GM12892 (cell line): ENCODE measurements at regions not wholly inside any gene's neighbourhood (a gene's known extent, or its start where the extent isn't known, plus 50 kb on each side); places are given as distances from the start of the nearest gene placed in this dataset.

Experiments used
- DNase-seq: peaks from one replicate; pipeline ENCODE4 v3.0.0; 2011; ENCODE audit not compliant: insufficient read length
- FAIRE-seq: peaks from 2 replicates; lab custom pipeline; 2011; peaks lifted over from hg19 to GRCh38; lab: Jason Lieb, UNC
- POLR2A ChIP-seq: IDR thresholded peaks from 2 replicates; pipeline ENCODE4 v1.6.1; 2011; ENCODE audit warnings: low read depth, low read length, control low read depth
- POLR2AphosphoS5 ChIP-seq: IDR thresholded peaks from 2 replicates; pipeline ENCODE4 v1.6.1; 2011; ENCODE audit warnings: low read depth, low read length, control low read depth
- TAF1 ChIP-seq: IDR thresholded peaks from 2 replicates; pipeline ENCODE4 v1.6.1; 2011; ENCODE audit warnings: low read depth, mild to moderate bottlenecking, control low read depth, low read length, borderline replicate concordance

- FAIRE-seq: no peak
- no peak for DNase-seq
- no peak for TF ChIP-seq TAF1
- no peak for TF ChIP-seq POLR2A
- TF ChIP-seq POLR2AphosphoS5: no peak
Measured at GRCh38 chr4:108311313-108311712, 142.6 kb upstream of the LEF1 start.

- FAIRE-seq: no peak
- no peak for DNase-seq
- TF ChIP-seq POLR2AphosphoS5: no peak
- TF ChIP-seq POLR2A: no peak
- TF ChIP-seq TAF1: no peak
Measured at GRCh38 chr4:108303488-108304177, 134.9 kb upstream of the LEF1 start.

GRCh38 chr4:108301545-108302251, 133.0 kb upstream of the LEF1 start:
- FAIRE-seq: no peak

GRCh38 chr4:108297605-108298004, 128.9 kb upstream of the LEF1 start:
- FAIRE-seq (no peak), DNase-seq (no peak)
- no peak for TF ChIP-seq TAF1
- no peak for TF ChIP-seq POLR2AphosphoS5
- no peak for TF ChIP-seq POLR2A

More at GRCh38 chr4:108301545-108302251, 133.0 kb upstream of the LEF1 start:
- TF ChIP-seq POLR2A: no peak
- TF ChIP-seq POLR2AphosphoS5: no peak
- TF ChIP-seq TAF1: no peak
- DNase-seq: no peak

- TF ChIP-seq POLR2AphosphoS5: no peak
- no peak for TF ChIP-seq POLR2A
- TF ChIP-seq TAF1: no peak
- DNase-seq: no peak
- FAIRE-seq: no peak
Measured at GRCh38 chr4:108292229-108292628, 123.5 kb upstream of the LEF1 start.

- no peak for DNase-seq
- FAIRE-seq: no peak
- no peak for TF ChIP-seq POLR2AphosphoS5
- TF ChIP-seq TAF1: no peak
- TF ChIP-seq POLR2A: no peak
Measured at GRCh38 chr4:108291137-108291536, 122.4 kb upstream of the LEF1 start.

GRCh38 chr4:108287834-108288413, 119.2 kb upstream of the LEF1 start:
- TF ChIP-seq POLR2A (no peak), POLR2AphosphoS5 (no peak), TAF1 (no peak)
- FAIRE-seq (no peak), DNase-seq (no peak)

- TF ChIP-seq POLR2AphosphoS5 (no peak), POLR2A (no peak), TAF1 (no peak)
- no peak for DNase-seq
- no peak for FAIRE-seq
Measured at GRCh38 chr4:108280072-108280471, 111.3 kb upstream of the LEF1 start.

- FAIRE-seq (no peak), DNase-seq (no peak)
- TF ChIP-seq TAF1 (no peak), POLR2A (no peak), POLR2AphosphoS5 (no peak)
Measured at GRCh38 chr4:108276690-108277089, 108.0 kb upstream of the LEF1 start.

GRCh38 chr4:108272986-108273385, 104.3 kb upstream of the LEF1 start:
- no peak for DNase-seq
- TF ChIP-seq POLR2A (no peak), POLR2AphosphoS5 (no peak), TAF1 (no peak)
- FAIRE-seq: no peak

- TF ChIP-seq TAF1 (no peak), POLR2A (no peak), POLR2AphosphoS5 (no peak)
- DNase-seq (no peak), FAIRE-seq (no peak)
Measured at GRCh38 chr4:108272561-108272960, 103.8 kb upstream of the LEF1 start.
